K562 (cell line): ENCODE measurements at regions not wholly inside any gene's neighbourhood (a gene's known extent, or its start where the extent isn't known, plus 50 kb on each side); places are given as distances from the start of the nearest gene placed in this dataset.

Experiments used
- ATAC-seq: fragments of 200-7000 bp; cut with Tn5 transposase; 3 replicates; pipeline ENCODE4 v1.9.1; 2020; ENCODE audit warnings: moderate library complexity
- BruUV-seq: library from RNA; stranded (reverse); fragments of 400-500 nt; replicated peaks from 2 replicates; lab custom pipeline; 2021; lab: Mats Ljungman, UMichigan
- CTCF ChIA-PET: fragments of 300-600 bp; formaldehyde crosslinking; extraction: SDS; loops from one replicate; lab custom pipeline; 2021; ENCODE audit warnings: low intra/inter-chr PET ratio; lab: Yijun Ruan, JAX
- POLR2A ChIA-PET: fragments of 300-600, 350-650 bp; sonication (Branson Sonifier 250); formaldehyde crosslinking; extraction: SDS; loops from one replicate; lab custom pipeline; 2021; ENCODE audit warnings: antibody characterized with exemption, inconsistent platforms; lab: Yijun Ruan, JAX
- DNase-seq, 4 experiments: peaks; one replicate each; pipeline versions ENCODE4 v3.0.0 to v3.0.0-alpha.2; 2011 to 2018; ENCODE audit warnings: low spot score in 3 of 4, mixed read lengths in 3 of 4; ENCODE audit errors: extremely low read depth in 1 of 4
- FAIRE-seq: peaks from 2 replicates; lab custom pipeline; 2011; peaks lifted over from hg19 to GRCh38; lab: Jason Lieb, UNC
- H2AFZ ChIP-seq: 2 replicates; pipeline ENCODE4 v1.6.0; 2011; ENCODE audit warnings: low read depth, low read length, control low read depth, inconsistent platforms
- H3K27ac ChIP-seq: fragments of 200-600 bp; 3 replicates; pipeline ENCODE4 v1.8.0; 2011; ENCODE audit warnings: low read depth, mild to moderate bottlenecking, control low read depth, inconsistent platforms, low read length, moderate library complexity, mixed read lengths; ENCODE audit errors: extremely low read depth
- H3K27me3 ChIP-seq, 2 experiments: fragments of 300-600 bp in 1 of 2; 2 replicates in 1 of 2; 3 replicates in 1 of 2; pipeline versions ENCODE4 v1.6.0 to v1.8.0; 2011; ENCODE audit warnings: inconsistent platforms in 2 of 2, low read length in 2 of 2, mild to moderate bottlenecking in 1 of 2, mixed read lengths in 1 of 2, moderate library complexity in 1 of 2; ENCODE audit not compliant: control insufficient read depth in 2 of 2, insufficient read depth in 2 of 2
- H3K36me3 ChIP-seq: fragments of 300-600 bp; 3 replicates; pipeline ENCODE4 v1.8.0; 2011; ENCODE audit warnings: mild to moderate bottlenecking, low read length, inconsistent platforms; ENCODE audit not compliant: control insufficient read depth, insufficient read depth
- H3K4me1 ChIP-seq, 2 experiments: fragments of 200-600 bp in 1 of 2; replicated peaks in 1 of 2; 2 replicates in 1 of 2; 3 replicates in 1 of 2; pipeline versions ENCODE4 v1.5.1 to v1.8.0; 2011; ENCODE audit warnings: inconsistent platforms in 2 of 2, low read length in 2 of 2, mild to moderate bottlenecking in 1 of 2, mixed read lengths in 1 of 2, moderate library complexity in 1 of 2; ENCODE audit not compliant: control insufficient read depth in 2 of 2, insufficient read depth in 2 of 2
- H3K4me2 ChIP-seq: 2 replicates; pipeline ENCODE4 v1.6.1; 2011; ENCODE audit warnings: low read length, control low read depth, inconsistent platforms, mixed read lengths; ENCODE audit not compliant: insufficient read depth
- H3K4me3 ChIP-seq: fragments of 200-600 bp; sonication (generic), shearing (Covaris generic); 2 replicates; pipeline ENCODE4 v1.5.1; 2016; ENCODE audit warnings: control low read depth, inconsistent platforms
- H3K79me2 ChIP-seq: fragments of 200-600 bp; 3 replicates; pipeline ENCODE4 v1.8.0; 2011; ENCODE audit warnings: low read length, inconsistent platforms; ENCODE audit not compliant: control insufficient read depth, insufficient read depth
- H3K9ac ChIP-seq, 2 experiments: 2 replicates each; pipeline versions ENCODE4 v1.6.0 to v1.6.1; 2011; ENCODE audit warnings: low read depth in 2 of 2, low read length in 2 of 2, control low read depth in 1 of 2, inconsistent platforms in 1 of 2, mild to moderate bottlenecking in 1 of 2, mixed read lengths in 1 of 2; ENCODE audit not compliant: insufficient read depth in 1 of 2
- H3K9me1 ChIP-seq: one replicate; pipeline ENCODE4 v1.6.0; 2011; ENCODE audit warnings: inconsistent platforms, mild to moderate bottlenecking, low read length, moderate library complexity; ENCODE audit not compliant: control insufficient read depth, insufficient read depth
- H3K9me3 ChIP-seq: replicated peaks from 2 replicates; pipeline ENCODE4 v1.5.1; 2011; ENCODE audit warnings: low read depth, low read length, inconsistent platforms; ENCODE audit not compliant: control insufficient read depth, insufficient read depth
- H4K20me1 ChIP-seq: replicated peaks from 2 replicates; pipeline ENCODE4 v1.6.1; 2011; ENCODE audit warnings: low read length, inconsistent platforms, mixed read lengths; ENCODE audit not compliant: control insufficient read depth, insufficient read depth
- CTBP1 ChIP-seq: fragments of 450-650 bp; IDR thresholded peaks from 2 replicates; pipeline ENCODE4 v1.6.1; 2016; ENCODE audit warnings: borderline replicate concordance
- ETV6 ChIP-seq, 3 experiments: fragments of 150-350 bp in 1 of 3; sonication (generic) in 1 of 3; formaldehyde crosslinking in 1 of 3; IDR thresholded peaks; 2 replicates each; pipeline versions ENCODE4 v1.6.1 to v1.8.0; 2014 to 2022; ENCODE audit warnings: borderline replicate concordance in 2 of 3, low read depth in 2 of 3, antibody characterized with exemption in 1 of 3, low read length in 1 of 3, mild to moderate bottlenecking in 1 of 3, missing genetic modification reagents in 1 of 3
- EWSR1 ChIP-seq: fragments of 450-650 bp; IDR thresholded peaks from 2 replicates; pipeline ENCODE4 v1.6.1; 2018; ENCODE audit warnings: borderline replicate concordance, mild to moderate bottlenecking, low read depth, moderate library complexity; ENCODE audit not compliant: partially characterized antibody
- FOXJ2 ChIP-seq: fragments of 200-800 bp; sonication (Bioruptor generic); IDR thresholded peaks from 2 replicates; pipeline ENCODE4 v1.6.1; 2016; ENCODE audit warnings: missing genetic modification characterization, missing compliant biosample characterization
- HDAC8 ChIP-seq: fragments of 450-650 bp; IDR thresholded peaks from 2 replicates; pipeline ENCODE4 v1.6.1; 2016; ENCODE audit warnings: mild to moderate bottlenecking, missing genetic modification characterization, moderate library complexity, missing compliant biosample characterization
- MAFK ChIP-seq: IDR thresholded peaks from 2 replicates; pipeline ENCODE4 v1.6.1; 2011; ENCODE audit warnings: low read length, improper control_type of control experiment
- MED1 ChIP-seq: sonication (generic); formaldehyde crosslinking; IDR thresholded peaks from 2 replicates; pipeline ENCODE4 v1.8.1; 2023; ENCODE audit warnings: missing genetic modification reagents, borderline replicate concordance
- MTA2 ChIP-seq: fragments of 450-650 bp; IDR thresholded peaks from 2 replicates; pipeline ENCODE4 v1.6.1; 2016; ENCODE audit warnings: low read depth
- NFYB ChIP-seq: IDR thresholded peaks from 2 replicates; pipeline ENCODE4 v1.6.1; 2011; ENCODE audit warnings: mild to moderate bottlenecking, moderate library complexity; ENCODE audit not compliant: insufficient read length; ENCODE audit errors: extremely low read depth
- PCBP2 ChIP-seq: fragments of 200-400 bp; formaldehyde crosslinking; IDR thresholded peaks from 2 replicates; pipeline ENCODE4 v1.6.1; 2018; ENCODE audit warnings: low read length, low read depth, mild to moderate bottlenecking, moderate library complexity; ENCODE audit not compliant: poor library complexity, severe bottlenecking
- PHTF2 ChIP-seq: fragments of 250-450 bp; sonication (Bioruptor Pico); IDR thresholded peaks from 2 replicates; pipeline ENCODE4 v1.5.0; 2021; ENCODE audit warnings: mild to moderate bottlenecking
- SLC30A9 ChIP-seq: fragments of 250-450 bp; sonication (Bioruptor Pico); IDR thresholded peaks from 2 replicates; pipeline ENCODE4 v1.8.0; 2022; ENCODE audit warnings: mild to moderate bottlenecking, moderate library complexity
- SMARCC2 ChIP-seq: fragments of 450-650 bp; IDR thresholded peaks from 2 replicates; pipeline ENCODE4 v1.6.1; 2017; ENCODE audit warnings: antibody characterized with exemption, moderate library complexity, mild to moderate bottlenecking, low read depth
- SNIP1 ChIP-seq: fragments of 450-650 bp; IDR thresholded peaks from 2 replicates; pipeline ENCODE4 v1.7.1; 2017; ENCODE audit warnings: low read depth, mild to moderate bottlenecking
- ZFX ChIP-seq: sonication (generic); formaldehyde crosslinking; IDR thresholded peaks from 2 replicates; pipeline ENCODE4 v1.8.0; 2022; ENCODE audit warnings: mild to moderate bottlenecking, missing genetic modification reagents, moderate library complexity
- WGBS: fragments of 100-300 bp; shearing (Covaris generic); methylation state at CpG from one replicate; pipeline ENCODE4 v1.1.6; 2016; ENCODE audit warnings: low coverage, mixed read lengths; ENCODE audit not compliant: insufficient coverage; ENCODE audit errors: missing lambda C conversion rate; 5-methylcytosine and 5-hydroxymethylcytosine counted together
- in situ Hi-C: fragments of 300-500 bp; cut with MboI; formaldehyde crosslinking; loops from 4 replicates; pipeline ENCODE4 v1.15.0; 2018; ENCODE audit warnings: inconsistent platforms, mixed read lengths
- intact Hi-C: fragments of 100-400 bp; cut with micrococcal nuclease; formaldehyde crosslinking; loops from 2 replicates; pipeline ENCODE4 v1.14.2; 2022
- TF ChIP-seq, protein P1 (sequence below): fragments of 450-650 bp; IDR thresholded peaks from one replicate; pipeline ENCODE4 v1.6.1; 2018; ENCODE audit warnings: mild to moderate bottlenecking, moderate library complexity; ENCODE audit not compliant: partially characterized antibody

GRCh38 chr18:29004921-29005320 lies 828.0 kb upstream of the CDH2 start:
- H3K9me1 ChIP-seq: no peaks in the 10 kb centered on the region
- H3K9ac ChIP-seq: no peak overlapping the region
- no peak overlapping the region for H3K27ac ChIP-seq
- ATAC-seq: no peak
- H3K4me3 ChIP-seq: no peak overlapping the region
- 0% methylated on average over 1 of the region's 1 CpG for WGBS
- DNase-seq: no peak
- FAIRE-seq: no peak
- in situ Hi-C loops: no loop called here
- H3K4me2 ChIP-seq: no peak overlapping the region
- no peak for TF ChIP-seq PHTF2 (CRISPR knock-in tag)
- no peak for TF ChIP-seq EWSR1
- no peak for TF ChIP-seq CTBP1
- no peak for TF ChIP-seq FOXJ2
- TF ChIP-seq SMARCC2: no peak
- ChIA-PET CTCF (no interaction called here), POLR2A (no interaction called here)
- H3K4me1 ChIP-seq: no peaks in the 10 kb centered on the region
- H3K27me3 ChIP-seq: no peaks in the 10 kb centered on the region
- H3K9me3 ChIP-seq: no peaks in the 10 kb centered on the region; the same call in 1 of the 2 replicates
- H2AFZ ChIP-seq: no peak overlapping the region
- intact Hi-C loops: no loop called here
- no peaks in the 10 kb centered on the region for H3K79me2 ChIP-seq
- no peaks in the 10 kb centered on the region for H3K36me3 ChIP-seq
- H4K20me1 ChIP-seq: no peaks in the 10 kb centered on the region
- BruUV-seq: no TSS peak

DNA sequence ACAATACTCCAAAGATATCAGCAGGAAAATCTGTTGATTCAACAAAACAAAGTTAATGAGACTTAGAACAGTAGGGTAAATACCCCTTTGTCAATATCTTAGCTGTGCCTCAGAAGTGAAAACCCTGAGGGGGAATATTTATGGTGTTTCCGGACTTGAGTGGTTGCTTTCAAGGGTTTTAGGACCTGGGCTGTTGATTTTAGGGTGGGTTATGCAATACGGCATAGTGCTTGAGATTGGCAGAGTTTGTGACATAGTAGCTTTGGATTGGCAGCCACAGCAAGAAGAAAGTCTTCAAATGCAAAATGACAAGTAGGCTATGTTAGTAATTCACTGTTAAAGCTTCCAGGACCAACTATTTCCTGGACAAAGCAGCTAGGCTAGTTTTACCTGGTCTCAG lies 826.3 kb upstream of the CDH2 start:
- no peaks in the 10 kb centered on the region for H3K9me1 ChIP-seq
- H3K36me3 ChIP-seq: no peaks in the 10 kb centered on the region
- no peaks in the 10 kb centered on the region for H4K20me1 ChIP-seq
- CTCF ChIA-PET: no interaction called here
- FAIRE-seq (no peak), DNase-seq (no peak), ATAC-seq (no peak)
- H3K27me3 ChIP-seq: no peaks in the 10 kb centered on the region
- no peak overlapping the region for H3K4me2 ChIP-seq
- WGBS: 0% methylated on average over 2 of the region's 2 CpGs
- no peak overlapping the region for H3K4me3 ChIP-seq
- H3K27ac ChIP-seq: no peak overlapping the region
- intact Hi-C loops (no loop called here), in situ Hi-C loops (no loop called here)
- POLR2A ChIA-PET: interaction anchor here (0.6 kb wide), 1 partner anchor 688 kb away, joined by 3 read pairs; no protein-coding TSS in a partner anchor
- H3K9me3 ChIP-seq: no peaks in the 10 kb centered on the region; the same call in 1 of the 2 replicates
- BruUV-seq: no TSS peak
- H3K79me2 ChIP-seq: no peaks in the 10 kb centered on the region
- no peak overlapping the region for H3K9ac ChIP-seq
- H2AFZ ChIP-seq: no peak overlapping the region
- H3K4me1 ChIP-seq: no peaks in the 10 kb centered on the region
- TF ChIP-seq HDAC8 (tag) (no peak), NFYB (no peak), MTA2 (no peak), MAFK (no peak), MED1 (CRISPR knock-in tag) (no peak), SNIP1 (no peak), PCBP2 (no peak), SLC30A9 (CRISPR knock-in tag) (no peak), ETV6 (IDR thresholded peaks at IDR 0.05; ENCODE audit: borderline replicate concordance in 1 of 2, low read depth in 2 of 2, low read length in 1 of 2) (no peak), ETV6 (CRISPR knock-in tag; IDR thresholded peaks at IDR 0.05; ENCODE audit: borderline replicate concordance) (no peak), ZFX (no peak)
- TF ChIP-seq, protein P1, sequence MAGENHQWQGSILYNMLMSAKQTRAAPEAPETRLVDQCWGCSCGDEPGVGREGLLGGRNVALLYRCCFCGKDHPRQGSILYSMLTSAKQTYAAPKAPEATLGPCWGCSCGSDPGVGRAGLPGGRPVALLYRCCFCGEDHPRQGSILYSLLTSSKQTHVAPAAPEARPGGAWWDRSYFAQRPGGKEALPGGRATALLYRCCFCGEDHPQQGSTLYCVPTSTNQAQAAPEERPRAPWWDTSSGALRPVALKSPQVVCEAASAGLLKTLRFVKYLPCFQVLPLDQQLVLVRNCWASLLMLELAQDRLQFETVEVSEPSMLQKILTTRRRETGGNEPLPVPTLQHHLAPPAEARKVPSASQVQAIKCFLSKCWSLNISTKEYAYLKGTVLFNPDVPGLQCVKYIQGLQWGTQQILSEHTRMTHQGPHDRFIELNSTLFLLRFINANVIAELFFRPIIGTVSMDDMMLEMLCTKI: no peak
